Naive B cell (primary cell): ENCODE measurements at regions not wholly inside any gene's neighbourhood (a gene's known extent, or its start where the extent isn't known, plus 50 kb on each side); places are given as distances from the start of the nearest gene placed in this dataset.
A peak's percentile ranks its signal among the peaks of the same experiment; 100 is the strongest.

Experiments
- ATAC-seq, 2 donors: fragments of 150-1000 bp; cut with Tn5 transposase; 2 replicates each; pipeline ENCODE4 v1.10.0; 2021; ENCODE audit warnings: low read depth in 2 of 2, mild to moderate bottlenecking in 2 of 2, moderate library complexity in 2 of 2
- DNase-seq: peaks from one replicate; pipeline ENCODE4 v3.0.0; 2022
- H3K27ac Mint-ChIP-seq, 6 donors: one replicate each; pipeline ENCODE4 v1.8.0; 2020 to 2022; ENCODE audit warnings: mild to moderate bottlenecking in 6 of 6, mixed read lengths in 6 of 6, moderate library complexity in 5 of 6, inconsistent platforms in 2 of 6
- H3K27me3 Mint-ChIP-seq, 3 donors: one replicate each; pipeline ENCODE4 v1.8.0; 2021 to 2022; ENCODE audit warnings: mixed read lengths in 3 of 3, mild to moderate bottlenecking in 1 of 3
- H3K36me3 Mint-ChIP-seq, 2 donors: one replicate each; pipeline ENCODE4 v1.8.0; 2020 to 2022; ENCODE audit warnings: mixed read lengths in 2 of 2, inconsistent platforms in 1 of 2, mild to moderate bottlenecking in 1 of 2
- H3K4me1 Mint-ChIP-seq, 3 donors: one replicate each; pipeline ENCODE4 v1.8.0; 2020 to 2022; ENCODE audit warnings: mixed read lengths in 3 of 3, inconsistent platforms in 1 of 3, mild to moderate bottlenecking in 1 of 3, moderate library complexity in 1 of 3
- H3K4me3 Mint-ChIP-seq, 8 donors: one replicate each; pipeline ENCODE4 v1.8.0; 2020 to 2022; ENCODE audit warnings: mild to moderate bottlenecking in 8 of 8, mixed read lengths in 8 of 8, moderate library complexity in 8 of 8, inconsistent platforms in 2 of 8
- H3K9me3 Mint-ChIP-seq, 7 donors: one replicate each; pipeline ENCODE4 v1.8.0; 2020 to 2022; ENCODE audit warnings: mixed read lengths in 7 of 7, mild to moderate bottlenecking in 5 of 7, inconsistent platforms in 2 of 7, moderate library complexity in 1 of 7

DNA sequence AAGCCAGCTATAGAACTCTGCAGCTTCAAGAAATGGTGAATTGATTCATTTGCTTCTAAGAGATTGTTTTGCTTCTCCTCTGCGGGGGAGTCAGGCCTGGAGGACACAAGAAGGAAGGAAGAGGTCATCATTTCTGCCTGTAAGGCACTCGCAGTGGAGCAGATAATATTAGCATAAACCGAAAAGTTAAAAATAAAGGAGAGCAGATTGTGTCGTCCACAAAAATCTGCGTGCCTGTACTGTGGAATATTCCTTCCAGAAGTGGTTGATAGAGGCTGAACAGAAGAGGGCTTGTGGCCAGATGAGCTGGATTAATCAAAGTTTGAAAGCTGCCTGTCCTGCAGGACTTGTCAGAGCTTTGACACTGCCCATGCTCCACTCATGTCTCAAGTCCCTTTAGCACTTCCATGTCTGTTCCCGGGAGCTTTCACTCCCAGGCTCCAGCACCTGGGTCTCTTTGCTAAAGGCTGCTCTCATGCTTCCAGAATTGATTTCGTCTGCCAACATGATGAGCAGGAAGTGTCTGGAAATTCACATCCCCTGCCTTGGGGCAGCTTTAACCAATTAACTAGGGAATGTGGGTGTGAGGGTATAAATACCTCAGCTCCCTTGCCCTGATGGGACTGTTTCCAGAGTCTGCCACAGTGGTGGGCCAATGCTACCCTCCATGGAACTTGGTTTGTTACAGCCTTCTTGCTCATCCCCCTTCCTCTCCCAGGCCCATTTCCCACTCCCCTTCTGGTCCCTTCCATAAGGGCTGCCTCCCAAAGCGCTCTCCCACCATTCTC lies 65.1 kb upstream of the STX16 start:
- Mint-ChIP-seq H3K4me3 (no peak overlapping the region), H3K4me1 (no peaks in the 10 kb centered on the region), H3K9me3 (peaks cover 8 to 16% (median 12%) of the 10 kb centered on the region in 7 donors), H3K27ac (no peak overlapping the region), H3K36me3 (peaks cover 5 to 12% of the 10 kb centered on the region in 2 donors), H3K27me3 (peaks cover 36 to 46% (median 45%) of the 10 kb centered on the region in 3 donors)
- DNase-seq (no peak), ATAC-seq (no peak)

DNA sequence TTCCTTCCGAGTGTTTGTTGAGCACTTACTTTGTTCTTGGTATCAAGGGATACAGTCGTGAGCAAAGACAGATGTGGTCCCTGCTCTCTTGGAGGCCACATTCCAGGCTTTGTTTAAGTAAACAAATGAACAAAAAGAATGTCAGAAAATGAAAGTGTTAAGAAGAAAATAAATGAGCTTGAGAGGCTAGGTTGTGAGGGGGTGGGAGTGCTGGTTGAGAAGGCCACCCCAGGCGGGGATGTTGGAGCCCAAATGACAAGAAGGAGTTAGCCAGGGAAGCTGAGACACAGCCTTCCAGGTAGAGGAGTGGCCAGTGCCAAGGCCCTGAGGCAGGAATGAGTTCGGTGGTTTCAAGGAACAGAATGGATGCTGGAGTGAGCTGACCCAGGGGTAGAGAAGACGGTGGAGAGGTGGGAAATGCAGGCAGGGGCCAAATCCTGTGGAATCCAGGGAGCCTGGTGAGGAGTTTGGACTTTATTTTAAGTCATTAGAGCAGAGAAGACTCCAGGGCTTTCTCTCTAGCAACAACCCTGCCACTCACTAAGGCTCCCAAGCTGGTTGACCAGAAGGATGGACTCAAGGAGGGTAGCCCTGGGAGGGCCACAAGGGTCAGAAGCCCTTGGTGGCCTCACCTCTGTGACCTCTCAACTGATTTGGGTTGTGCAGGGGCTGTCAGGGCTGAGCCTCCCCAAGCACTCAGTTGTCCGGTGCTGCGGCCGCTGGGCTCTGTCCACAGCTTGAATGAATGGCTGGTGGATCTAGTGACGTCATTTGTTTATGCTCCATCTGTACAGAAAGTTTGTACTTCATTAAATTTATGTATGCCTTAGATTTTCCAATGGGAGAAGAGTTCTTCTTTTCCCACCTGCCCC lies 66.0 kb upstream of the STX16 start:
- DNase-seq (no peak), ATAC-seq (no peak)
- Mint-ChIP-seq H3K27me3 (peaks cover 36 to 48% (median 42%) of the 10 kb centered on the region in 3 donors), H3K36me3 (peaks cover 5 to 13% of the 10 kb centered on the region in 2 donors), H3K4me1 (no peaks in the 10 kb centered on the region), H3K9me3 (peaks cover 8 to 16% (median 12%) of the 10 kb centered on the region in 7 donors), H3K4me3 (no peak overlapping the region), H3K27ac (peak overlapping the region in 1 of 6 donors; percentile 5)

DNA sequence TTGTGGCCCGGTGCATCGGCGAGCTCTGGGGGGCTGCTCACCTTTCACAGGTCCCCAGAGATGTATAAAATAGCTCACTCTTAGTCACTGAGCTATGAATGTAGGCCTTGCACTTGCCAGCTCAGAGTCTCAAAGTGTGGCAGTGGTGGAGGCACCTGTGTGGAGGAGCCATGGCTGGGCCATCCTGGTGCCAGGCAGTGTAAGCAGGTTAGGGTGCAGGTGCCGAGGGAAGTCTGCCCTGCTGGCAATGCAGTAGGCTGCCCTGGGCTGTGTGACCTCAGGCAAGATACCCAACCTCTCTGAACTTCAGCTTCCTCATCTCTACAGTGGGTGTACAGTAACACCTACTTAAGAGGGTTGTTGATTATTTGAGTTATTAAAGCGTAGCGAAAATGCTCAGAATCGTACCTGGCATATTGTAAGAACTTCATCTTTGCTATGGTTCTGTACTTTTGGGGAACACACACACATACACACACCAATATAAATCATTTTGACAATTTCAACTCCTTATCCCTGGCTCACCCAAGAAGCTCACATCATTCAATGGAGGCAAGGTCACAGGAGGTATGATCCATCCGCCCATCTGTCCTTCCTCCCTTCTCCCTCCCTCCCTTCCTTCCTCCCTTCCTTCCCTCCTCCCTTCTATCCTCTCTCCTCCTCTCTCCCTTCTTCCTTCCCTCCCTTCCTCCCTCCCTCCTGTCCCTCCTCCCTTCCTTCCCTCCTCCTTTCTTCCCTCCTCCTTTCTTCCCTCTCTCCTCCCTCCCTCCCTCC lies 66.8 kb upstream of the STX16 start:
- no peak for ATAC-seq
- peaks cover 8 to 20% (median 12%) of the 10 kb centered on the region in 7 donors for H3K9me3 Mint-ChIP-seq

DNA sequence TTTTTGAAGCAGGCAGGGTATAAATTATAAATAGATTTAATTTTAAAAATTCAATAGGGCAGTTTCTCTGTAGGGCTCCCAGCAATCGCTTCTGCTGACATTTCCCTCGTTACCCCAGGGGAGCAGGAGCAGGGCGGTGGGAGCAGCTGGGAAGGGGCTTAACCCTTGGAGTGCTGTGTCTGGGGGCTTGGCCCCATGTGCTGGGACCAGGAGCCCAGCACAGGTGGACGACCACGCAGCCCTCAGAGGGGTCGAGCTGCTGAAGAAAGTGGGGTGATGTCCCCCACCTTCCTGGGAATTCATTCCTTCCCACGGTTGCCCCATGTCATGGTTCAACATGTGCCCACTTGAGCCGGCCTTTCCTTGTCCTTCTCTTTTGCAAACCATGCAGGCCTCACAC lies 67.5 kb upstream of the STX16 start:
- H3K36me3 Mint-ChIP-seq: peaks cover 5 to 13% of the 10 kb centered on the region in 2 donors
- no peak for ATAC-seq
- H3K4me3 Mint-ChIP-seq: no peak overlapping the region
- no peak for DNase-seq
- no peaks in the 10 kb centered on the region for H3K4me1 Mint-ChIP-seq
- peaks cover 8 to 22% (median 12%) of the 10 kb centered on the region in 7 donors for H3K9me3 Mint-ChIP-seq
- peaks cover 36 to 48% (median 37%) of the 10 kb centered on the region in 3 donors for H3K27me3 Mint-ChIP-seq
- H3K27ac Mint-ChIP-seq: no peak overlapping the region

More for the DNA sequence above, 66.8 kb upstream of the STX16 start:
- no peak overlapping the region for H3K27ac Mint-ChIP-seq
- peaks cover 5 to 13% of the 10 kb centered on the region in 2 donors for H3K36me3 Mint-ChIP-seq
- H3K27me3 Mint-ChIP-seq: peaks cover 34 to 48% (median 37%) of the 10 kb centered on the region in 3 donors
- no peak for DNase-seq
- H3K4me1 Mint-ChIP-seq: no peaks in the 10 kb centered on the region
- H3K4me3 Mint-ChIP-seq: no peak overlapping the region

DNA sequence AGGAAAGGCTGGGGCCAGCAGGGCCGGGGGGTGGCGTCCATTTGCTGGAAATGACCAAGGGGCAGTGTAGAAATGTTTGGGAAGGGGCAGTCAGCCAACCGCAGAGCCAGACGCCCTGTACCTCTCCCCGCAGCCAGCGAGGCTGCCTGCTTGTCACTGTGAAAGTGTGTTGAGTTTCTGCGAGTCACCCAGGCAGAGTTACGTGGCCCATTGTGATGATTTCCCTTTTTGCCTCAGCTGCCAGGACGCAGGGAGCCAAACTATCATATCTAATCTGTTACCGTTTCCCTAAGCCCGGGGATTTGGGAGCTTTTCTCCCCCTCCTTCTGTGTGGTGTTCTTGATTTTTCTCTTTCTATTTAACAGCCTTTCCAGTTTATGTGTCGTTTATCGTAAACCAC lies 67.9 kb upstream of the STX16 start:
- peaks cover 36 to 46% (median 38%) of the 10 kb centered on the region in 3 donors for H3K27me3 Mint-ChIP-seq
- H3K36me3 Mint-ChIP-seq: peaks cover 5 to 13% of the 10 kb centered on the region in 2 donors
- H3K4me3 Mint-ChIP-seq: no peak overlapping the region
- ATAC-seq (no peak), DNase-seq (no peak)
- peaks cover 8 to 22% (median 12%) of the 10 kb centered on the region in 7 donors for H3K9me3 Mint-ChIP-seq
- peak overlapping the region in 1 of 6 donors; percentile 46 for H3K27ac Mint-ChIP-seq
- H3K4me1 Mint-ChIP-seq: no peaks in the 10 kb centered on the region

DNA sequence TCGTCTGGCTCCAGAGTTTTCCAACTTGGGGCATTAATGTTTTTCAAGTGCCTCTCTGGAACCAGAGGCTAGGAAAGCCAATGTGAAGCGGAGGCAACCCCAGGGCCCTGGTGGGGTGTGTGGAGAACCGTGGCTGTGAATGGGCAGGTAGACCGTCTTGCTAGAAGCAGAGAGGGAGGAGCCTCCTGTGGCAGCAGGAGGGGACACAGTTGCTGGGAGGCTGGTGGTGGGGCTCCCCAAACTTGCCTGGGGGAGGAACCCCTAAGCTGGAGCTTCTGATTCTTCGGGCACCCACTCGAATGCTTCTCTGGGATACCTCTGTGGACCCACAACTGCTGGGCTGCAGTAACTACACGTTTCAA lies 65.3 kb upstream of the APCDD1L start:
- H3K27ac Mint-ChIP-seq: peak overlapping the region in 1 of 6 donors; percentile 36
- DNase-seq: no peak
- H3K27me3 Mint-ChIP-seq: peaks cover 27 to 48% (median 32%) of the 10 kb centered on the region in 3 donors
- H3K36me3 Mint-ChIP-seq: peaks cover 5 to 13% of the 10 kb centered on the region in 2 donors
- no peak for ATAC-seq
- peaks cover 8 to 22% (median 14%) of the 10 kb centered on the region in 7 donors for H3K9me3 Mint-ChIP-seq
- H3K4me1 Mint-ChIP-seq: no peaks in the 10 kb centered on the region
- no peak overlapping the region for H3K4me3 Mint-ChIP-seq

DNA sequence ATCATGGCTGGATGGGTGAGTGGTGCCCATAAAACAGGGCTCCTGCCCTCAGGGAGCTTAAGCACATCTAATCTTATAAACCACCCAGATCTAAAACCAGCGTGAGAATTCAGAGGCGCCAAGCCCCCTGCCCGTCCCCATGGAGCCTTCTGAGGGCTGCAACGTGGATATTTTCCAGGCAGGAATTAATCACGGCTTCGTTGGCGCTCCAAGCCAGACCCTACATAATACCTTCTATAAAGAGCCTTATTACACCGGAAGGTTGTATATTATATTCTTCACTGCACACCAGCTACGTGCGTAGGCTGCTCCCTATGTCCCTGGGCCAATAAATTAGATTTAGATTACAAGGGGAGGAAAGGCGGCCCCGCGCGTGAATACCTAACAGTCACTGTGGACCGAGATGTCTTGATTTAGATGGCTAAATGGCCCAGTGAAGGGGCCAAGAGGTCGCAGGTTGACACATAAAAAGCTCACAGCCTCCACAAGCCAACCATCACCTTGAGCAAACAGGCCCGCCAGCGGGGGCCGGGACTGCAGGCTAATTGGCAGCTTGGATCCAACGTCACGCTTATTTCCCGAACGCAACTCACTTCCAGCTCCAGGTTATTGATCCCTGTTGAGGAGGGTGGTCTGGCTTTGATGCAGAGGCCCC lies 64.7 kb upstream of the APCDD1L start:
- ATAC-seq (no peak), DNase-seq (no peak)
- Mint-ChIP-seq H3K9me3 (peaks cover 8 to 22% (median 14%) of the 10 kb centered on the region in 7 donors), H3K36me3 (peaks cover 5 to 13% of the 10 kb centered on the region in 2 donors), H3K4me1 (peaks cover 0 to 1% (median 0%) of the 10 kb centered on the region in 3 donors), H3K27me3 (peaks cover 24 to 48% (median 32%) of the 10 kb centered on the region in 3 donors), H3K27ac (no peak overlapping the region), H3K4me3 (no peak overlapping the region)

DNA sequence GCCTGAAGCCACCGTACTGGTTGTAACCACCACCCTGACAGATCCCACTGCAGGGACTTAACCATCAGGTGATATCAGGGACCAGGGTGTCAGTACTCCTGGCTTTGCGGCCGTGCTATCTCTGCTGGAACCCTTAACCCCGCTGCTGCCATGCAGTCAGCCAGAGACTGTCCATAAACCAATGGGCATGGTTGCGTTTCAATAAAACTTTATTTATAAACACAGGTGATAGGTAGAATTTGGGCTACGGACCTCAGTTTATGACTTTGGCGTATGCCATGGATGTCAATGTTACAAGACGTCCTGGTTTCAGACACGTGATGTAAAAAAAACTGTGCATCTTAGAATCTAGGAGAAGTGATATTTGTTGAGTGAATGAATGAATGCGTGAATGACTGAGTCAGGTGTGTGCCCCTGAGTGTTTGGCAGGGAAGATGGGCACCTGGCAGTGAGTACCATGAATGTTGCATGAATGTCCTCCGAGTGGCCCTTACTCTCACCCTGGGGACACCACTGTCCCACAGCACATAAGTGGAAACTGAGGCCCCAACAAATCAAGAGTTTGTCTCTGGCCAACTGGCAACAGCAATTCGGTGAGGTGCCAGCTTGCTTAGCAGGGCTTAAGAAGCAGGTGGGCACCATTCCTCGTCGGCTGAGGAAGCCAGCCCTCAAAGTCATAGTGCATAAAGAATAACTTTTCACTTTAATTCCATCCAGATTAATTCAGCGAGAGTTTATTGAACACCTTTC lies 64.0 kb upstream of the APCDD1L start:
- Mint-ChIP-seq H3K27me3 (peaks cover 27 to 49% (median 34%) of the 10 kb centered on the region in 3 donors), H3K36me3 (peaks cover 5 to 13% of the 10 kb centered on the region in 2 donors), H3K9me3 (peaks cover 8 to 22% (median 13%) of the 10 kb centered on the region in 7 donors), H3K4me1 (peaks cover 0 to 1% (median 0%) of the 10 kb centered on the region in 3 donors), H3K4me3 (no peak overlapping the region), H3K27ac (no peak overlapping the region)
- no peak for ATAC-seq
- DNase-seq: no peak

DNA sequence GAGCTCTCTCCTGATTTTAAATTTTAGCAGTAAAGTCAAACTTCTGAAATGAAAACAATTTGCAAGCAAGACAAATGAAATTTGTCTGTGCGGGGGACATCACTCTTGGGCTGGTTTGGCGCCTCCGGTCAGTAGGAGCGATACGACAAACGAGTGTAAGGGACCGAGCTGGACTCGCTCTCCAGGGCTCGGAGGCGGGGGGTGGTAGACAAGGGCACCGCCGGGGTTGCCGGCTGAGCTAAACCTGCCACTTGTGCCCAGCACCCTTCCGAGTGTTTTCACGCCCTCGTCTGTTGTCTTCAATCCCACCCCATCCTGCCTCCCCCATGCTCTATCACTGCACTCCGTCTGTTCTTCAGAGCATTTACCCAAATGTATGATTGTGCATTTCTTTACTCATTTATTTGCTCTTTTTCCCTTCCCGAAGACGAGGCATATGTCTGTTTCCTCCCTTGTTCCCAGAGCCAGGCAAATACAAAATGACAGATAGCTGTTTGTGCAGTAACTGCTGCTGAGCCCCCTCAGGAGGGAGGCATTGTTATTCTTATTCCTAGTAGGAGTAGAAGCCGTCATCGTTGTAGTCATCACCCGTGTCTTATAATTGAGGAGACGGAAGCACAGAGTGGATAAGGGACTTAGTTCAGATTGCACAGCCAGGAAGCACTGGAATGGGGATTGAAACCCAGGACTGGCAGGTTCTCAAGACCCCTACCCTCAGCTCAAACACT lies 62.8 kb upstream of the APCDD1L start:
- Mint-ChIP-seq H3K4me1 (peaks cover 0 to 1% (median 0%) of the 10 kb centered on the region in 3 donors), H3K36me3 (peaks cover 4 to 13% of the 10 kb centered on the region in 2 donors), H3K27ac (no peak overlapping the region), H3K27me3 (peaks cover 28 to 49% (median 34%) of the 10 kb centered on the region in 3 donors), H3K9me3 (peaks cover 8 to 22% (median 13%) of the 10 kb centered on the region in 7 donors), H3K4me3 (no peak overlapping the region)
- DNase-seq (no peak), ATAC-seq (no peak)

DNA sequence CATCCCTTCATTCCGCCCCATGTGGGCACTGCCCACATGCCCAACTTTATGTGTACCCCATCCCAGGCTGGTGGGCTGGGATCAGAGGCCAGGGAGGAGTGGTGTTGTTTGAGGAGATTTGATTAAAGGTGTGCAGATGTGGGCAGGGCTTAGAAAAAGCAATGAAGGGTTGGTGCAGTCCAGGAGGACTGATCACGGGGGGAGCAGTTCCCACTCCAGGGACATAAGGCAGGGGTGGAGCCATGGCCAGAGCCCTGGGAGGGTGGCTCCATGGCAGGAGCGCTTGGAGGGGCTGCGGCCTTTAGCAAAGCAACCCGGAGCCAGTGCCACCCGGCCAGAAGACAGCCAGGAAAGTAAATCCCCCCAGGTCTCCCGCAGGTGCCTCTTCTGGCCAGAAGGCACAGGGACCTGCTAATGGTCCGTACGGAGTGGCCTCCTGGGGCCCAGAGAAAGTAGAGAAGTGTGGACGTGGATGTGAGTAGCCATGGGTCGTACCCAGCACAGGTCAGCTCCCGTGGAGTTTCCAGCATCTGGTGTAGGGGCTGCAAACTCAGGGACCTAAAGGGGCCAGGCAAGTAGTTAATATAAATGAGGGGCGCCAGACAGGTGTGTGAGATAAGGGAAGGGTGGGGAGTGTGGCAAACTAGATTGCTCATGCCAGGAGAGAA lies 62.1 kb upstream of the APCDD1L start:
- ATAC-seq: no peak
- H3K9me3 Mint-ChIP-seq: peaks cover 6 to 16% (median 8%) of the 10 kb centered on the region in 7 donors
- peaks cover 0 to 13% of the 10 kb centered on the region in 2 donors for H3K36me3 Mint-ChIP-seq

DNA sequence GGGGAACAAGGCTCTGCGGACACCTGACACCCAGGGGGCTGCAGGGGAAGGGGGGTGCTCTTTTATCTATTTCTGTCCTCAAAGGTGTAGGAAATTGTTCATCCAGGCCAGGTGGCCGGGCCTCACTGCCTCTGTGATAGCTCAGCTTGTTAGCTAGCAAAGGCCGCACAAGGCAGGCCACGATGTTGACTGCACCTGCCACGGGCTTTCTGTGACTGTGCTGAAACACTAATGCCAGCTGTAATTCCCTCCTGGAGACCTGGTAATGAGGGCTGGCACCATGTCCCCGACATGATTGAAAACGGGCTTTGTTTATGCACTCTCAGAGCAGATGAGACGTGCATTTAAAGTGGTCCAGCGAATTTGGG lies 61.4 kb upstream of the APCDD1L start:
- ATAC-seq (no peak), DNase-seq (no peak)
- H3K27me3 Mint-ChIP-seq: peaks cover 28 to 42% (median 30%) of the 10 kb centered on the region in 3 donors
- H3K27ac Mint-ChIP-seq: peak overlapping the region in 1 of 6 donors; percentile 62
- no peak overlapping the region for H3K4me3 Mint-ChIP-seq
- H3K9me3 Mint-ChIP-seq: peaks cover 0 to 10% (median 5%) of the 10 kb centered on the region in 7 donors
- H3K4me1 Mint-ChIP-seq: peaks cover 0 to 1% (median 0%) of the 10 kb centered on the region in 3 donors
- H3K36me3 Mint-ChIP-seq: peaks cover 0 to 8% of the 10 kb centered on the region in 2 donors

More for the DNA sequence above, 62.1 kb upstream of the APCDD1L start:
- Mint-ChIP-seq H3K4me1 (peaks cover 0 to 1% (median 0%) of the 10 kb centered on the region in 3 donors), H3K27me3 (peaks cover 28 to 49% (median 34%) of the 10 kb centered on the region in 3 donors), H3K27ac (no peak overlapping the region), H3K4me3 (no peak overlapping the region)
- DNase-seq: no peak
